Activated T-cell treated with anti-CD3 and anti-CD28 coated beads, Interleukin-2, amount 50 U/mL, for 4 hours (primary cell): ENCODE measurements at regions not wholly inside any gene's neighbourhood (a gene's known extent, or its start where the extent isn't known, plus 50 kb on each side); places are given as distances from the start of the nearest gene placed in this dataset.
"Not testable (repeated sequence)": the region's sequence is repeated elsewhere in the genome, so short reads cannot be mapped to it uniquely, and the experiment has no call there.

Experiments
- ATAC-seq, 2 donors: fragments of 200-7000 bp; cut with Tn5 transposase; one replicate each; pipeline ENCODE4 v1.10.0; 2021
- DNase-seq: peaks from one replicate; pipeline ENCODE4 v3.0.0-alpha.2; 2020
- H3K27me3 Mint-ChIP-seq: one replicate; pipeline ENCODE4 v1.8.0; 2021; ENCODE audit warnings: low read depth, mixed read lengths
- H3K36me3 Mint-ChIP-seq: one replicate; pipeline ENCODE4 v1.8.0; 2022; ENCODE audit warnings: mixed read lengths; ENCODE audit not compliant: insufficient read depth
- H3K4me1 Mint-ChIP-seq: one replicate; pipeline ENCODE4 v1.8.0; 2021; ENCODE audit warnings: low read depth, mixed read lengths
- H3K4me3 Mint-ChIP-seq: one replicate; pipeline ENCODE4 v1.8.0; 2021; ENCODE audit warnings: mild to moderate bottlenecking, moderate library complexity, mixed read lengths
- H3K9me3 Mint-ChIP-seq: one replicate; pipeline ENCODE4 v1.8.0; 2021; ENCODE audit warnings: mixed read lengths

DNA sequence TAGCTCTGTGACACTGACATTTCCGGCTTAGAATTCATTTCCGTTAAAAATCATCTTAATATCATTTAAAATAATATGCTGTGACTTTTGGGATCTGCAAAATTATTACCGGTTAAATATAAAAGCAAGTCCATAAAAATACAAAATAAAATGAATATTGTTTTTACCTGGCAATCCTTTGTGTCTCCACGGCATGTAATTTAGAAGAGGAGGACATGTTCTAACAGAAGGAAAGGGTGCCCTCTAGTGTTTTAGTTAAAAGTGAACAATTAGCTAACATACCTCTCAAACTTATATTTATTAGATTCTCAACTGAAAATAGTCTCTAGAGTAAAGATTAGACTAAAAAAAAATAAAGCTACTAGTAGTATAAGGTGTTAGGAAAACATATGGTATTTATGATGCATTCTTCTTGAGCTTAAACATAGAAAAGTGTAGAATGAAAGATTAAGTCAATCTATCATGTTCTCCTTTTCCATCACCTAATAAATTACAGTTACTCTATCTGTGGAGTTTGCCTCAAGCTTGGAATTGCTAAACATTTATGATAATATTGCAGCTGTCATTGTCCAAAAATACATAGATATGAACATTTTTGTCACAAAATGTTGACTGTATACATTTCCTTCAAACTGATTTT, 676.7 kb upstream of the SPRY2 start:
- no peaks in the 10 kb centered on the region for H3K4me1 Mint-ChIP-seq
- peaks cover 8% of the 10 kb centered on the region for H3K9me3 Mint-ChIP-seq
- no peaks in the 10 kb centered on the region for H3K36me3 Mint-ChIP-seq
- DNase-seq (no peak), ATAC-seq (no peak)
- no peaks in the 10 kb centered on the region for H3K27me3 Mint-ChIP-seq
- no peak overlapping the region for H3K4me3 Mint-ChIP-seq

DNA sequence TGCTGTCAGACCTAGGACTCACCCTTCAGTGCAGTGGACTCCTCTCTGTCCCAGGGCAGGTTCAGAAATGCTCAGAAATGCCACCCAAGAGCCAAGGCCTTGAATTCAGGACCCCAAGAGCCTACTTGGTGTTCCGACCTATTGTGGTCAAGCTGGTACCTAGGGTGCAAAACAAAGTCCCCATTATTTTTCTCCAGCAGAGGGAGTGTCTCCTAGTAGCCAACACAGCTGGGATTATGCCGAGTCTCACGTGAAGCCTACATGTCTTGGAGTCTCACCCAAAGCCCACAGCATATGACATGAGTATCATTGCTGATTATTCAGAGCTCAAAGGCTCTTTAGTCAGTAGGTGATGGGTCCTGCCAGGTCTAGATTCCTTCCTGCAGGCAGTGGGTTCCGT, 671.1 kb upstream of the SPRY2 start:
- DNase-seq (no peak), ATAC-seq (no peak)
- no peaks in the 10 kb centered on the region for H3K9me3 Mint-ChIP-seq
- H3K27me3 Mint-ChIP-seq, result no peaks in the 10 kb centered on the region
- H3K4me1 Mint-ChIP-seq, result no peaks in the 10 kb centered on the region
- H3K36me3 Mint-ChIP-seq, result no peaks in the 10 kb centered on the region
- no peak overlapping the region for H3K4me3 Mint-ChIP-seq

DNA sequence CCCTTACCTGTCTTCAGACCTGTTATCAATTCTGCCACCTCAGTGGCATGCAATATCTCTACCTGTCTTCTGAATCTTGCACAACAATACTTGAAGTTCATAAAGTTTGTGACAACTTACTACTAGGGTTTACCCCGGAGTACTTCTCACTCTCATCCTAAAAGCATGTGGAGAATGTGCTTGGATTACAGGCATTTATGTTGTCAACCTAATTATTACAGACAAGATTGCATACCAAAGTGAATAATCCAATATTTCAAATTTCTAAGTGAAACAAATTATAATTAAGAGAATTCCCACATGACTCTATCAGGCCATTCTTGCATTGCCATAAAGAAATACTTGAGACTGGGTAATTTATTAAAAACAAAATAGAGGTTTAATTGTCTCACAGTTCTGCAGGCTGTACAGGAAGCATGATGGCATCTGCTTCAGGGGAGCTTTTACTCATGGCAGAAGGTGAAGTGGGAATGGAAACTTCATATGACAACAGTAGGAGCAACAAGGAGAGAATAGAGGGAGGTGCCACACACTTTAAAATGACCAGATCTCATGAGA, 661.0 kb upstream of the SPRY2 start:
- Mint-ChIP-seq H3K4me3 (no peak overlapping the region), H3K36me3 (no peaks in the 10 kb centered on the region), H3K9me3 (peaks cover 9% of the 10 kb centered on the region), H3K4me1 (no peaks in the 10 kb centered on the region), H3K27me3 (no peaks in the 10 kb centered on the region)
- DNase-seq (no peak), ATAC-seq (no peak)

DNA sequence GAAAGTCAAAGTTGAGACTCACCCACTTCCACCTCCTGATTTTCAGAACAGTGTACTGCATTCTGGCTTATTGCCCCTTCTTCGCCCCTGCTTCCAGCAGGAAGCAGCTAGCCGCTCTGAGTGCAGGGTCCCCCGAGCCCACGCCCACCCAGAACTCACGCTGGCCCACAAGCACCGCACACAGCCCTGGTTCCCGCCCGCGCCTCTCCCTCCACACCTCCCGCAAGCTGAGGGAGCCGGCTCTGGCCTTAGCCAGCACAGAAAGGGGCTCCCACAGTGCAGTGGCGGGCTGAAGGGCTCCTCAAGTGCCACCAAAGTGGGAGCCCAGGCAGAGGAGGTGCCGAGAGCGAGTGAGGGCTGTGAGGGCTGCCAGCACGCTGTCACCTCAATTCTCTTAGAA, 657.7 kb upstream of the SPRY2 start:
- not testable (repeated sequence) for H3K4me3 Mint-ChIP-seq, DNase-seq, H3K9me3 Mint-ChIP-seq, H3K4me1 Mint-ChIP-seq, ATAC-seq, H3K36me3 Mint-ChIP-seq, H3K27me3 Mint-ChIP-seq

DNA sequence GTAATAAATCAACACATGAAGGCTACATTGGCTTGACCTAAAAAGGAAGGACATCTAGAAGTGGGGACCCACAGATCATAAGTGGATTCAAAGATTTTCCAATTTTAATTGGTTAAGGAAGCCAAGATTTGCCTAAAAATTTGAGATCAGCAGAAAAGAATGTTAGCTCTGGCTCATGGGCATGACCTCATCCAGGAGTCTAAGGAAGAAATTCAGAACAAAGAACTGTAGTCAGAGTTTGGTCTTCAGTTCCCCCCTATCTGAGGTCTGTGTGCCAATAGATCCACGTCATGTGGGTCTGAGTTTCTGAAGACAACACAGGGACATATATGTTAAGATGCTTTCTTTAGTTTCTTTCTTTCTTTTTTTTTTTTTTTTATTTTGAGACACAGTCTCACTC, 648.8 kb upstream of the SPRY2 start:
- no peaks in the 10 kb centered on the region for H3K27me3 Mint-ChIP-seq
- peaks cover 20% of the 10 kb centered on the region for H3K9me3 Mint-ChIP-seq
- no peak for ATAC-seq
- no peaks in the 10 kb centered on the region for H3K36me3 Mint-ChIP-seq
- H3K4me3 Mint-ChIP-seq, result no peak overlapping the region
- H3K4me1 Mint-ChIP-seq, result no peaks in the 10 kb centered on the region
- DNase-seq, result no peak

DNA sequence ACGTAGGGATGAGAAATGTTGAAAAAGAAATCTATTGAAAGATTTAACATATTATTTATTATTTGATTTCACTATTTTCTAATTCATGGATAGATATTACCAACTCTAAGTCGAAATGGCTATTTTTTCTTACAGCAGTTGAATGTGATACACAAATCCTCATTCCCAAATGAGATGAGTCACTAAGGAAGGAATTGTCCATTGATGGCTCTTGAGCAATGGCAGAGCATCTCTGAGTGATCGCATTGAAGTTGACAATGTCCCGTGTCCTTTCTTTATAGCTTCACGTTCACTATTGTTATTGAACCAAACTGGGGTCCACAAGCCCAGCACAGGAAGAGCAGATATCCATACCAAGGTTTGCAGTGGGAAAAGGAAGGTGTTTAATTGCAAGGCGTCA, 648.3 kb upstream of the SPRY2 start:
- Mint-ChIP-seq H3K4me3 (no peak overlapping the region), H3K36me3 (no peaks in the 10 kb centered on the region), H3K27me3 (no peaks in the 10 kb centered on the region), H3K4me1 (no peaks in the 10 kb centered on the region), H3K9me3 (peaks cover 20% of the 10 kb centered on the region)
- DNase-seq (no peak), ATAC-seq (no peak)

DNA sequence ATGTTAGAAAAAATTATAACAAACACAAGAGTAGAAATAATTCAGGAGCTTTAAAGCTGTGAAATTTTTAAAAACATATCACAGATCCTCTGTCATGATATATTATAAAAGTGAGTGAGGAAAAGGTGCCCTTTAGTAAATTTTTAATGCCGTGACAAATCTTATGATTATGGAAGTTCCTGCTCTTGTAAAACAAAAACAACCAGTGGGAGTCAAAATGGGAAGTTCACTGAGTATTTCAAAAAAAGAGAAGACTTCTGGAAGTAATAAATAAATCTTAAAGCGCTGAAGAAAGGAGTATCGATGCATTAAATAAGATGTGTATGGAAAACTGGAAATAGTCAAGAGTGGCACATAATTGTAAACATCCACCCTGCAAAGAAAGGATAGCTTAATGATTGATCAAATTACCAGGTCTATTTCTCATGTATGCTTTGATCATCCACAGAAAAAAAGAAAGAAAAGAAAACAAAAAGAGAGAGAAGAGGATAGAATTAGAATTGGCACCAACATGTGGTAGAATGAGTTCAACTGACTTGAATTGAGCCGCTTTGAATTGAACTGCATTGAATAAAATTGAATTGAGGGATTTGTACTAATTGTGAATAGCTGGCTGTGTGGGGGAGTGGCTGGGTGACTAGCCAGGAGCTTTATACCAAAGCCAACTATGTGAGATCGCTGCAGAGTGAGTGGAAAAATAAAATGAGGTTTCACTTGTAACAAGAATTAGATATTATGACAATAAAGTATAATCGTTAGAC, 647.6 kb upstream of the SPRY2 start:
- no peak for ATAC-seq
- H3K27me3 Mint-ChIP-seq, result no peaks in the 10 kb centered on the region
- H3K4me3 Mint-ChIP-seq, result no peak overlapping the region
- H3K4me1 Mint-ChIP-seq, result no peaks in the 10 kb centered on the region
- DNase-seq, result no peak
- peaks cover 20% of the 10 kb centered on the region for H3K9me3 Mint-ChIP-seq
- H3K36me3 Mint-ChIP-seq, result no peaks in the 10 kb centered on the region

DNA sequence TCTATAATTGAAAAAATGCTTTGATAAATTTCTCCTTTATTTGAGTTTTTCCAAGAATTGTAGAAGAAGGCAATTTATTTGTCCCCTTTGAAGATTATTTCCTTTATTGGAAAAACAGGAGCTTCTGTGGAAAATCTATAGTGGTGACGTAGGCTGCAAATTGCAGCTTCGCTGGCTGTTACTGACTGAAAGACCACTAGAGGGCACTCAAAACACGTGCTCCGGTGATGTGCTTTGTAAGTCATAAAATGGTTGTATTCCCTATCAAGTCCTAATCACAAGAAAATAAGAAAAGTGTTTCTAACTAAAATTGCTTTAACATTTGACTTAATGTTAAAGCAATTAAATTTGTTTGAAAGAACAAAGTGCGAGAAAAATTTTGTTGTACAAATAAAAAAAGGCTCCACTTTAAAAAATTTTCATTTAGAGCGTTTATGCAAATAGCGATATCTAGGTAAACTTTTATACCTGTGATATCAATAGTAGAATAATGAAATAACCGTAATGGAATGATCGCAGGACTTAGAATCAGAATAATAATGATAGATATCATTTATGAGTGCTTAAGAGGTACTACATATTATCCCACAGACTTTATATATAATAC, 638.2 kb upstream of the SPRY2 start:
- no peak for ATAC-seq
- H3K27me3 Mint-ChIP-seq, result no peaks in the 10 kb centered on the region

DNA sequence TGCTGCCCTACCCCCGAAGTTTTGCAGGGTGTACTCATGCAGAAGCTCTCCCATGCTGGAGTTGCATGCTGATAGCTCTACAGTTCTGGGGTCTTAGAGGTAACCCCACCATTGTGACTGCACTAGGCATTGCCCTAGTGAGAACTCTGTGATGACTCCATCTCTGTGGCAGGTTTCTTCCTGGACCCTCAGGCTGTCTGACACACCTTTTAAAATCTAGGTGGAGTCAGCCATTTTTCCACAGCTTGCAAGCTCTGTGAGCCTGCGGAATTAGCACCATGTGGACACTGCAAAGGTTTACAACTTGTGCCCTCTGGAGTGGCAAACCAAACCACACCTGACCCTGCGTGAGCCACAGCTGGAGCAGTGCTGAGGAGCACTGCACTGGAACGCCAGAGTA, 636.2 kb upstream of the SPRY2 start:
- Mint-ChIP-seq H3K36me3 (no peaks in the 10 kb centered on the region), H3K4me3 (no peak overlapping the region)

More for the DNA sequence above, 638.2 kb upstream of the SPRY2 start:
- H3K4me1 Mint-ChIP-seq, result no peaks in the 10 kb centered on the region
- H3K4me3 Mint-ChIP-seq, result no peak overlapping the region
- H3K9me3 Mint-ChIP-seq, result peaks cover 5% of the 10 kb centered on the region
- no peak for DNase-seq
- no peaks in the 10 kb centered on the region for H3K36me3 Mint-ChIP-seq

DNA sequence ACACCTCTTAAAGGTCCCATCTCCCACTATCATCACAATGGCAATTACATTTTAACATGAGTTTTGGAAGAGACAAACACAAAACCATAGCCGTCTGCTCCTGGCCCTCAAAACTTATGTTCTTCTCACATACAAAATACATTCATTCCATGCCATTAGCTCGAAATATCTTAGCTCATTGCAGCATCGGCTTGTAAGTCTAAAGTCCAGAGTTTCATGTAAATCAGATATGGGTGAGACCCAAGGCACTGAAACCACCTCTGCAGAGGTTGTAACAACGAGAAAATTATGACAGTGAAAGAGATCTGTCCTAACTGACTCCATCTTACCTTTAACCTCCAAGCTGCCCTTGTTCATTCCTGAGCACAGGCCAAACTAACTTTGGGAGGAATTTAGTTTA, 635.0 kb upstream of the SPRY2 start:
- no peaks in the 10 kb centered on the region for H3K4me1 Mint-ChIP-seq
- no peaks in the 10 kb centered on the region for H3K9me3 Mint-ChIP-seq
- H3K36me3 Mint-ChIP-seq, result no peaks in the 10 kb centered on the region
- H3K4me3 Mint-ChIP-seq, result no peak overlapping the region
- ATAC-seq, result no peak
- no peak for DNase-seq
- H3K27me3 Mint-ChIP-seq, result no peaks in the 10 kb centered on the region

More for the DNA sequence above, 636.2 kb upstream of the SPRY2 start:
- no peak for DNase-seq
- Mint-ChIP-seq H3K9me3 (no peaks in the 10 kb centered on the region), H3K4me1 (no peaks in the 10 kb centered on the region), H3K27me3 (no peaks in the 10 kb centered on the region)
- ATAC-seq, result no peak

DNA sequence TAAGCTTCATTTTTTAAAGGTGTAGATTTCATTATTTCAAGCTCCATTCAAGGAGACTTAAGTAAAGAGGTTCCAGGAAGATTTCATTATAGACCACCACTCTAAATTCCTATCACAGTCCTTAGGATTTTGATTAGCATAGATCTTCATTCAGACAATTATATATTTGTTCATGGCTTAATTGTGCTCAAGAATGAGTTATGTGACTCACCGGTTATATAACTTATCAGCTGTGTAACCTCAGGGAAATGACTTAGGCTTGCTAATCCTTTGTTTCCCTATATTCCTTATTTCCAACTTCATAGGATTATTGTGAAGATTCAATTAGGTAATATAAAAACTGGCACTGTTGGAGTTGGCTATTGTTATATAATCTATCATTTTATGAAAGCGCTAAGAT, 632.8 kb upstream of the SPRY2 start:
- Mint-ChIP-seq H3K27me3 (no peaks in the 10 kb centered on the region), H3K4me1 (no peaks in the 10 kb centered on the region), H3K36me3 (no peaks in the 10 kb centered on the region), H3K9me3 (no peaks in the 10 kb centered on the region), H3K4me3 (no peak overlapping the region)
- no peak for DNase-seq
- ATAC-seq, result no peak

DNA sequence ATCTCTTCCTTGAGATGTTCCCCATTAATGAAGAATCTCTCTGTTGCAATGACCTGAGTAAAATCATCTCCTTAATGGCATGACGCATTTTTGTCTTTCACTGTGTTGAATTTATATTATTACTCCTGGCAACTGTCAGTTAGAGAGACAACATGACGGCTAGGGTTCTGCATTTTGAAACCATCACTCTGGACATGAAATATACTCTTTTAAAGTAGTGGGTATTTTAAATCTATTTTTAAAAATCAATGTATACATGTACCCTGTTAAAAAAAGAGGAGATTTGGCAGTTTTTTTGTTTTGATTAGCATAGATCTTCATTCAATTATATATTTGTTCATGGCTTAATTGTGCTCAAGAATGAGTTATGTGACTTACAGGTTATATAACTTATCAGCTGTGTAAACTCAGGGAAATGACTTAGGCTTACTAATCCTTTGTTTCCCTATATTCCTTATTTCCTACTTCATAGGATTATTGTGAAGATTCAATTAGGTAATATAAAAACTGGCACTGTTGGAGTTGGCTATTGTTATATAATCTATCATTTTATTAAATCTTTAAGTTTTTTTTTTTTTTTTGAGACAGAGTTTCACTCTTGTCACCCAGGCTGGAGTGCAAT, 632.0 kb upstream of the SPRY2 start:
- DNase-seq (no peak), ATAC-seq (no peak)
- Mint-ChIP-seq H3K36me3 (no peaks in the 10 kb centered on the region), H3K4me1 (no peaks in the 10 kb centered on the region), H3K9me3 (no peaks in the 10 kb centered on the region), H3K27me3 (no peaks in the 10 kb centered on the region), H3K4me3 (no peak overlapping the region)

DNA sequence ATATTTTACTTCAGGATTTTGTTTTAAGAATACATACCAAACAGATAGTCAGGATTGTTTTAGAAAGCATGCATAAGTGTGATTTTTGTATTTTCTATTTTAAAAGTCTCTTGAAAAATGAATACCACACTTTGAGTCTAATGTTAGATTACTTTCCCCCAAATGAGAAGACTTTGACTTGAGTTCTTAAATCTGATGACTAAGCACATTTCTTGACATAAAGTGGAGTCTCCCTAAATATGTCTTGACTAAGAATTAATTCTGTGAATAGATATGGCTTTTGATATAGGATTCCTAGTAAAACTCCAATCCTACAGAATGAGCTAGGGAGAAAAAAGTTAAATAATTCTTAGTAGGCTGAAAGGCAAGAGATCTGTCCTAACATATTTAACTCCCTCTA, 624.2 kb upstream of the SPRY2 start:
- no peak for ATAC-seq
- no peaks in the 10 kb centered on the region for H3K27me3 Mint-ChIP-seq

DNA sequence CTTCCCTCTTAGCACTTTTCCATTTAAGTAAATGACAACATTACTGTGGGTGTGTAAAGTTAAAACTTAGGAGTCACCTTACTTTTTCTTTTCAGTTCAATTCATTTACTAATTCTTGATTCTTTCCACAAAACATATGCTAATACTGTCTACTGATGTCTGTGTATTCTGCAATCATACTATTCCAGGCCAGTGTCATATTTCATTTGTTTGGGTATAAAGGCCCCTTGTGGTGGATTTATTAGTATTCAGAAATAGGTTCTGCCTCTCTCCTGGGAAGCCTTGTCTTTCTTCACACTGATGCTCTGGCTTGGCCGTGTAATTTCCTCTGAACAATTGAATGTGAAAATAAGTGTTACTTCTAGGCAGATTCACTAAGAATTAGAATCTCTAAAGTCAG, 621.9 kb upstream of the SPRY2 start:
- no peak for ATAC-seq
- Mint-ChIP-seq H3K4me3 (no peak overlapping the region), H3K9me3 (peaks cover 3% of the 10 kb centered on the region), H3K27me3 (no peaks in the 10 kb centered on the region), H3K36me3 (no peaks in the 10 kb centered on the region), H3K4me1 (no peaks in the 10 kb centered on the region)
- DNase-seq, result no peak

More for the DNA sequence above, 624.2 kb upstream of the SPRY2 start:
- H3K4me3 Mint-ChIP-seq, result no peak overlapping the region
- no peak for DNase-seq
- H3K36me3 Mint-ChIP-seq, result no peaks in the 10 kb centered on the region
- peaks cover 3% of the 10 kb centered on the region for H3K9me3 Mint-ChIP-seq
- no peaks in the 10 kb centered on the region for H3K4me1 Mint-ChIP-seq
